Heart left ventricle (tissue), 16 donors: ENCODE measurements at regions not wholly inside any gene's neighbourhood (a gene's known extent, or its start where the extent isn't known, plus 50 kb on each side); places are given as distances from the start of the nearest gene placed in this dataset.

Experiments
- ATAC-seq, 4 donors: fragments of 200-7000 bp; cut with Tn5 transposase; one replicate each; pipeline ENCODE4 v1.9.1; 2020 to 2022; ENCODE audit warnings: moderate library complexity in 4 of 4, mild to moderate bottlenecking in 3 of 4, moderate number of reproducible peaks in 1 of 4
- DNase-seq, 5 donors: peaks; one replicate each; pipeline ENCODE4 v3.0.0-alpha.2; 2020
- H3K27ac ChIP-seq, 12 donors: fragments of 200-600 bp; sonication (generic) in 4 of 12; one replicate each; pipeline versions ENCODE4 v1.5.0 to v1.8.0; 2016 to 2022; ENCODE audit warnings: mild to moderate bottlenecking in 2 of 12
- H3K27me3 ChIP-seq, 9 donors: fragments of 200-600 bp; sonication (generic) in 2 of 9; one replicate each; pipeline versions ENCODE4 v1.5.1 to v1.8.0; 2016 to 2022; ENCODE audit warnings: mild to moderate bottlenecking in 3 of 9
- H3K36me3 ChIP-seq, 9 donors: fragments of 200-600 bp; sonication (generic) in 2 of 9; one replicate each; pipeline versions ENCODE4 v1.5.0 to v1.8.0; 2018 to 2022; ENCODE audit warnings: mild to moderate bottlenecking in 2 of 9
- H3K4me1 ChIP-seq, 12 donors: fragments of 200-600 bp; sonication (generic) in 4 of 12; one replicate each; pipeline versions ENCODE4 v1.5.0 to v1.8.0; 2016 to 2022; ENCODE audit warnings: mild to moderate bottlenecking in 3 of 12
- H3K4me3 ChIP-seq, 12 donors: fragments of 200-600 bp; sonication (generic) in 4 of 12; one replicate each; pipeline versions ENCODE4 v1.5.0 to v1.8.0; 2017 to 2022; ENCODE audit warnings: mild to moderate bottlenecking in 9 of 12, moderate library complexity in 4 of 12
- H3K9me3 ChIP-seq, 12 donors: fragments of 200-600 bp; sonication (generic) in 4 of 12; one replicate each; pipeline versions ENCODE4 v1.5.0 to v1.8.0; 2016 to 2022; ENCODE audit warnings: mild to moderate bottlenecking in 1 of 12
- CTCF ChIP-seq, 12 donors: fragments of 200-600 bp; sonication (generic) in 4 of 12; IDR thresholded peaks; one replicate each; pipeline versions ENCODE4 v1.5.0 to v1.8.0; 2018 to 2022; ENCODE audit warnings: antibody characterized with exemption in 12 of 12, mild to moderate bottlenecking in 5 of 12
- POLR2A ChIP-seq, 2 donors: fragments of 450-650 bp; IDR thresholded peaks; one replicate each; pipeline ENCODE4 v1.6.1; 2017; ENCODE audit warnings: antibody characterized with exemption in 2 of 2, mild to moderate bottlenecking in 2 of 2, moderate library complexity in 2 of 2
- WGBS, 4 donors: extraction: QIAGEN DNeasy Blood & Tissue Kit in 2 of 4; methylation state at CpG; one replicate each; pipeline versions ENCODE4 v1.1.5 to v1.1.7; 2013 to 2018; 5-methylcytosine and 5-hydroxymethylcytosine counted together
- intact Hi-C, 10 donors: fragments of 100-400 bp; cut with DNase I; formaldehyde crosslinking; loops; one replicate each; pipeline versions ENCODE4 v1.11.1 to v1.14.2; 2022
- donor health status: ischemic (EF 13 %, LVEDD 7.1; RV severe dilation, severe dysfunction).
- donor health status: healthy with polysubstance abuse.
- donor health status: DM: no; HTN: yes; CAD: no.
- donor health status: DM: no; HTN: no; CAD: no.
- donor health status: ischemic (EF 25% LVEDD 6.9; RV normal size, moderate dysfunction).
- donor health status: ischemic (EF 25% LVEDD 5.7; RV mildly dilated, moderate dysfunction).
- donor health status: healthy.
- donor health status: DM: yes; HTN: yes; CAD: no.
- donor health status: ischemic (EF 35%, LVEDD 5.7; RV mildly dilated, moderate dysfunction).
- donor health status: nonischemic (EF 11% LVEDD 7.7; RV severe dilation, severe dysfunction).
- donor health status: DM: yes; HTN: yes; CAD: no.
- donor health status: PGD.
- donor health status: ischemic (EF 29% LVEDD 5.4; RV normal size, mild dysfunction).
- donor health status: nonischemic (EF 23%, LVEDD 6.1; RV moderate dilation, normal function).

GRCh38 chr16:65948361-65948760 is 418.1 kb upstream of the CDH5 start:
- WGBS, 4 donors, result 89 to 98% (median 95%) methylated on average over 7 to 9 of the region's 9 CpGs
- intact Hi-C loops, result no loop called here
- no peak overlapping the region for H3K27ac ChIP-seq
- no peaks in the 10 kb centered on the region for H3K9me3 ChIP-seq
- no peaks in the 10 kb centered on the region for H3K4me1 ChIP-seq
- no peak for ATAC-seq
- no peak for DNase-seq
- TF ChIP-seq CTCF (IDR thresholded peaks at IDR 0.05) (no peak), POLR2A (IDR thresholded peaks at IDR 0.05) (no peak)
- no peaks in the 10 kb centered on the region for H3K36me3 ChIP-seq
- H3K27me3 ChIP-seq, result peaks cover 0 to 9% (median 0%) of the 10 kb centered on the region in 9 donors
- no peak overlapping the region for H3K4me3 ChIP-seq

GRCh38 chr16:65947951-65948350 is 418.5 kb upstream of the CDH5 start:
- TF ChIP-seq CTCF (IDR thresholded peaks at IDR 0.05) (no peak), POLR2A (IDR thresholded peaks at IDR 0.05) (no peak)
- WGBS, 4 donors, result 72 to 90% (median 89%) methylated on average over 4 of the region's 4 CpGs
- H3K4me1 ChIP-seq, result no peaks in the 10 kb centered on the region
- ATAC-seq, result no peak
- H3K36me3 ChIP-seq, result no peaks in the 10 kb centered on the region
- no peak overlapping the region for H3K27ac ChIP-seq
- intact Hi-C loops, result no loop called here
- H3K27me3 ChIP-seq, result peaks cover 0 to 9% (median 0%) of the 10 kb centered on the region in 9 donors
- H3K9me3 ChIP-seq, result no peaks in the 10 kb centered on the region
- DNase-seq, result no peak
- H3K4me3 ChIP-seq, result no peak overlapping the region

GRCh38 chr16:65945493-65945892 is 421.0 kb upstream of the CDH5 start:
- intact Hi-C loops, result no loop called here
- TF ChIP-seq POLR2A (IDR thresholded peaks at IDR 0.05) (no peak), CTCF (IDR thresholded peaks at IDR 0.05) (no peak)
- Histone ChIP-seq H3K9me3 (no peaks in the 10 kb centered on the region), H3K4me3 (no peak overlapping the region), H3K36me3 (no peaks in the 10 kb centered on the region), H3K4me1 (no peaks in the 10 kb centered on the region), H3K27me3 (no peaks in the 10 kb centered on the region), H3K27ac (no peak overlapping the region)
- no peak for DNase-seq
- ATAC-seq, result no peak
- 68 to 75% (median 71%) methylated on average over 2 of the region's 2 CpGs for WGBS, 4 donors

- H3K4me1 ChIP-seq, result no peaks in the 10 kb centered on the region
- WGBS, 4 donors, result 46 to 57% (median 50%) methylated on average over 3 of the region's 3 CpGs
- no peaks in the 10 kb centered on the region for H3K9me3 ChIP-seq
- H3K27me3 ChIP-seq, result no peaks in the 10 kb centered on the region
- DNase-seq, result no peak
- no peak overlapping the region for H3K4me3 ChIP-seq
- no peak overlapping the region for H3K27ac ChIP-seq
- H3K36me3 ChIP-seq, result no peaks in the 10 kb centered on the region
- ATAC-seq, result no peak
- intact Hi-C loops, result no loop called here
- no peak for TF ChIP-seq CTCF (IDR thresholded peaks at IDR 0.05)
- no peak for TF ChIP-seq POLR2A (IDR thresholded peaks at IDR 0.05)
Measured at GRCh38 chr16:65944361-65944760, 422.1 kb upstream of the CDH5 start.
